LNCAP (cell line): ENCODE measurements at regions not wholly inside any gene's neighbourhood (a gene's known extent, or its start where the extent isn't known, plus 50 kb on each side); places are given as distances from the start of the nearest gene placed in this dataset.

Experiments used
- TF ChIP-seq, protein P1 (sequence below): fragments of 450-650 bp; IDR thresholded peaks from 2 replicates; pipeline ENCODE4 v1.5.1; 2017; ENCODE audit warnings: mild to moderate bottlenecking

DNA sequence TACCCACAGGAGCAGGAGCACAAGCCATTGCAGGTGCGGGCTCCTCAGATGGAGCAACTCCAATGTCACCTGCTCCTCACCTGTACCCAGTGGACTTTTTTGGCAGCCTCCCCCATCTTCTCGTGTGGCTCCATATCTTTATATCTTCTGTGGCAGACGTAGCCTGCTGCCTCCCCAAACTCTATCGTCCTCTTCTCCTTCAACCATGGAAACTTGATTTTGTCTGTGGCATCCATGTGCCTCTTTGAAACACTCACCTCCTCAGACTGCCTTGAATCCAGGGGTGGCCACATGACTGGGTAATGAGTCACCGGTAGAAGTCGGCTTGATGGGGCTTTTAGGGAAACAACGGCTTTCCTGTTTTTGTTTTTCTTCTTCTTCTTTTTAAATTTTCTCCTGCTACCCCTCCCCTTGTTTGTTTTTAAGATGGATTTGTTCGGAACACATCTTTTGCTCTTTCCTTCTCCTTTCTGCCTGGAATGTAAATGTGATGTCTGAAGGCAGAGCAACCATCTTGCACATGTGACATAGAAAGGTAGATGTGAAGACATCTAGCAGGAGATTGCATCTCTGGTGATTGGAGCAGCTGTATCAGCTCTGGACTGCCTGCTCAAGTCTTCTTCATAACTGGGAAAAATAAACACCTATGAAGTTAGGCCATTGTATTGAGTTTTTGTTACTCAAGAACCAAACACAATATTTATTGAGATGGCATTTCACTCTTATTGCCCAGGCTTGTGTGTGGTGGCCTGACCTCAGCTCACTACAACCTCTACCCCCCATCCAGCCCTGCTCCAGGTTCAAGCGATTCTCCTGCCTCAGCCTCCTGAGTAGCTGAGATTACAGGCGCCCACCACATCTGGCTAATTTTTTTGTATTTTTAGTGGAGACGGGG, 69.9 kb upstream of the DDR1 start:
- TF ChIP-seq, protein P1, sequence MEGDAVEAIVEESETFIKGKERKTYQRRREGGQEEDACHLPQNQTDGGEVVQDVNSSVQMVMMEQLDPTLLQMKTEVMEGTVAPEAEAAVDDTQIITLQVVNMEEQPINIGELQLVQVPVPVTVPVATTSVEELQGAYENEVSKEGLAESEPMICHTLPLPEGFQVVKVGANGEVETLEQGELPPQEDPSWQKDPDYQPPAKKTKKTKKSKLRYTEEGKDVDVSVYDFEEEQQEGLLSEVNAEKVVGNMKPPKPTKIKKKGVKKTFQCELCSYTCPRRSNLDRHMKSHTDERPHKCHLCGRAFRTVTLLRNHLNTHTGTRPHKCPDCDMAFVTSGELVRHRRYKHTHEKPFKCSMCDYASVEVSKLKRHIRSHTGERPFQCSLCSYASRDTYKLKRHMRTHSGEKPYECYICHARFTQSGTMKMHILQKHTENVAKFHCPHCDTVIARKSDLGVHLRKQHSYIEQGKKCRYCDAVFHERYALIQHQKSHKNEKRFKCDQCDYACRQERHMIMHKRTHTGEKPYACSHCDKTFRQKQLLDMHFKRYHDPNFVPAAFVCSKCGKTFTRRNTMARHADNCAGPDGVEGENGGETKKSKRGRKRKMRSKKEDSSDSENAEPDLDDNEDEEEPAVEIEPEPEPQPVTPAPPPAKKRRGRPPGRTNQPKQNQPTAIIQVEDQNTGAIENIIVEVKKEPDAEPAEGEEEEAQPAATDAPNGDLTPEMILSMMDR, result no peak

DNA sequence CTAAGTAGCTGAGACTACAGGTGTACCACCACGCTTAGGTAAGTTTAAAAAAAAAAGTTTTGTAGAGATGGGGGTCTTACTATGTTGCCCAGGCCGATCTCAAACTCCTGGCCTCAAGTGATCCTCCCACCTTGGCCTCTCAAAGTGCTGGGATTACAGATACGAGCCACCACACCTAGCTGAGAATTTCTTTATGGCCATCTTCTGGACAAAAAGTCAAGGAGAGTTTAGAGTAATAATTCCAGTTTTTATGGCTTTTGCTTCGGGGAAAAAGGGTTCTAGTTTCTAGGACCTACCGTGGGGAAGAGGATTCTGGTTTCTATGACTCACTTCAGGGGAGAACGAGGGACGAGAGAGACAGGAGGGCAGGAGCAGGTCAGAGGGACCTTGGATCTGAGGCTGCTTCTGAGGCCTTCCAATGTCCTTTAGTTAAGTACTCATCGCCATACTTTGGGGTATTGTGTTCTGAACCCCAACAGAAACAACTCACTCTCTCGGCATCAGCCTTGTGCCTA, 69.3 kb upstream of the IER3 start:
- TF ChIP-seq, protein P1, result no peak

- TF ChIP-seq, protein P1, result no peak
Observed at GRCh38 chr6:30810813-30811339, 66.5 kb upstream of the IER3 start.

DNA sequence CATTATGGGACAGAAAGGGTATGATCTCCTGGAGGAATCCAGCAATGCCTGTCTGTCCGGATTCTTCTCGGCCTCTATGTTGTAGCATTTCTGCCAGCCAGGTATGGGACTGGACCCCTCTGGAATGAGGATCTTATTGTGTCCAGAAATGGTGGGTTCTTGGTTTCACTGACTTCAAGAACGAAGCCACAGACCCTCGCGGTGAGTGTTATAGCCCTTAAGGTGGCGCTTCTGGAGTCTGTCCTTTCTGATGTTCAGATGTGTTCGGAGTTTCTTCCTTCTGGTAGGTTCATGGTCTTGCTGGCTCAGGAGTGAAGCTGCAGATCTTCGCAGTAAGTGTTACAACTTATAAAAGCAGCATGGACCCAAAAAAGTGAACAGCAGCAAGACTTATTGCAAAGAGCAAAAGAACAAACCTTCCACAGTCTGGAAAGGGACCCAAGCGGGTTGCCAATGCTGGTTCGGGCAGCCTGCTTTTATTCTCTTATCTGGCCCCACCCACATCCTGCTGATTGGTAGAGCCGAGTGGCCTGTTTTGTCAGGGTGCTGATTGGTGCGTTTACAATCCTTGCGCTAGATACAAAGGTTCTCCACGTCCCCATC, 62.3 kb upstream of the IER3 start:
- TF ChIP-seq, protein P1, result no peak

DNA sequence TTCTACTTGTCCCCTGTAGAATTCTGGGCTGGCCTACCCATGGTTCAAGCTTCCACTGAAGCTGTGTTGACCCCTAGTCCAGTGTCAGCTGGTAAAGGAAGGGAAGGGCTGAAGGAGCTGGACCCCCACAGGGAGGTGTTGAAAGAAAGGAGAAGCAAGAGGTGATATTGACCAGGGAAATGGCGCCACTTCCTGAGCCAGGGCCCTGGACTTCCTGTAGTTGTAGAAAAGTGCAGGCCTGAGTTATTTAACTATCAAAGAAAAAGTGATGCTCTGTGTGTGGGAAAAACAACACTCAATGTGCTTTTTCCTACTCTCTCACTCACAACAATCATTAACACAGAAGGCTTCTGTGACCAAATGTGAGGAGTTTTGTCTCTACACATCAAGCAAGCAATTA, 60.0 kb upstream of the IER3 start:
- TF ChIP-seq, protein P1, result no peak

- TF ChIP-seq, protein P1, result no peak
Observed at GRCh38 chr6:30802731-30803130, 58.4 kb upstream of the IER3 start.

GRCh38 chr6:30801950-30802349, 57.6 kb upstream of the IER3 start:
- TF ChIP-seq, protein P1, result no peak
